ENCODE measurements at regions not wholly inside any gene's neighbourhood (a gene's known extent, or its start where the extent isn't known, plus 50 kb on each side); places are given as distances from the start of the nearest gene placed in this dataset.
"Not testable (repeated sequence)": the region's sequence is repeated elsewhere in the genome, so short reads cannot be mapped to it uniquely, and the experiment has no call there.

DNA sequence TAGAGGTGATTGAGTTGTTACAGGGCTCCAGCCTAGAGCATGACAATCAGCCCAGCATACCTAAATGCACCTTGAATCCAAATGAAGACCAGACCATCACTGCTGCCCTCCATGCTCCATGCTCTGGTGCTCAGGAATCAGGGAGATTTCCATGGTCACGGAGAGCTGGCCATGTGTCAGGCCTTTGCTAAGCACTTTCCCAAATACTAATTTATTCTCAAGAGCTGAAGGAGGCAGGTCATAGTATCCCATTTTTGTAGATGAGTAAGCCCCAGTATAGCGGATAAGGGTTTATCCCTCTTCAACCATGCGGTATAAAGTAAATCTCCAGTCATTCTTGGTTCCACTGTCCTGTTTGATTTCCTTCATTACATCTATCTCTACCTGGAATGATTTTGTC is 240.8 kb downstream of the TFAP2A start:
- Histone ChIP-seq H3K27ac (no peak overlapping the region), H3K4me1 (no peaks in the 10 kb centered on the region), H3K27me3 (no peaks in the 10 kb centered on the region), H3K4me3 (no peak overlapping the region), H3K9me3 (no peaks in the 10 kb centered on the region), H3K36me3 (no peaks in the 10 kb centered on the region)
- no peak for DNase-seq
- intact Hi-C loops (cut with DNase I): no loop called here
- TF ChIP-seq, protein P1, sequence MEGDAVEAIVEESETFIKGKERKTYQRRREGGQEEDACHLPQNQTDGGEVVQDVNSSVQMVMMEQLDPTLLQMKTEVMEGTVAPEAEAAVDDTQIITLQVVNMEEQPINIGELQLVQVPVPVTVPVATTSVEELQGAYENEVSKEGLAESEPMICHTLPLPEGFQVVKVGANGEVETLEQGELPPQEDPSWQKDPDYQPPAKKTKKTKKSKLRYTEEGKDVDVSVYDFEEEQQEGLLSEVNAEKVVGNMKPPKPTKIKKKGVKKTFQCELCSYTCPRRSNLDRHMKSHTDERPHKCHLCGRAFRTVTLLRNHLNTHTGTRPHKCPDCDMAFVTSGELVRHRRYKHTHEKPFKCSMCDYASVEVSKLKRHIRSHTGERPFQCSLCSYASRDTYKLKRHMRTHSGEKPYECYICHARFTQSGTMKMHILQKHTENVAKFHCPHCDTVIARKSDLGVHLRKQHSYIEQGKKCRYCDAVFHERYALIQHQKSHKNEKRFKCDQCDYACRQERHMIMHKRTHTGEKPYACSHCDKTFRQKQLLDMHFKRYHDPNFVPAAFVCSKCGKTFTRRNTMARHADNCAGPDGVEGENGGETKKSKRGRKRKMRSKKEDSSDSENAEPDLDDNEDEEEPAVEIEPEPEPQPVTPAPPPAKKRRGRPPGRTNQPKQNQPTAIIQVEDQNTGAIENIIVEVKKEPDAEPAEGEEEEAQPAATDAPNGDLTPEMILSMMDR (IDR thresholded peaks at IDR 0.05): no peak
- no peak for ATAC-seq

DNA sequence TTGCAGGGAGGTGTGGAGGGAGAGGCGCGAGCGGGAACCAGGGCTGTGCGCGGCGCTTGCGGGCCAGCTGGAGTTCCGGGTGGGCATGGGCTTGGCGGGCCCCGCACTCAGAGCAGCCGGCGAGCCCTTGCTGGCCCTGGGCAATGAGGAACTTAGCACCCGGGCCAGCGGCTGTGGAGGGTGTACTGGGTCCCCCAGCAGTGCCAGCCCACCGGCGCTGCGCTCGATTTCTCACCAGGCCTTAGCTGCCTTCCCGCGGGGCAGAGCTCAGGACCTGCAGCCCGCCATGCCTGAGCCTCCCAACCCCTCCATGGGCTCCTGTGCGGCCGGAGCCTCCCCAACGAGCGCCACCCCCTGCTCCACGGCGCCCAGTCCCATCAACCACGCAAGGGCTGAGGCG is 243.2 kb downstream of the TFAP2A start:
- H3K27me3 ChIP-seq; H3K4me3 ChIP-seq; H3K36me3 ChIP-seq; H3K9me3 ChIP-seq; H3K27ac ChIP-seq; ATAC-seq; intact Hi-C loops (cut with DNase I); DNase-seq; H3K4me1 ChIP-seq: not testable (repeated sequence)

DNA sequence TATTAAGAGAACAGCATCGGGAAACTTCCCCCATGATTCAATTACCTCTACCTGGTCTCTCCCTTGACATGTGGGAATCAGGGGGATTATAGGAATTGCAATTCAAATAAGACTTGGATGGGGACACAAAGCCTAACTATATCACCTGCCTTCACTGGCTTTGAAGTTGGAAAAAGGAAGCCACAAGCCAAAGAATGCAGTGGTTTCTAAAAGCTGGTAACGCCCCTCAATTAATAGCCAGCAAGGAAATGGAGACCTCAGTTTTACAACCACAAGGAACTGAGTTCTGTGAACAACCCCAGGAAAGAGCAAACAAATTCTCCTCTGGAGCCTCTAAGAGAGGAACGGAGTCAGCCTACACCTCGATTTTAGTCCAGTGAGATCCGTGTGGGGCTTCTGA is 244.1 kb downstream of the TFAP2A start:
- Histone ChIP-seq H3K4me3 (no peak overlapping the region), H3K27me3 (no peaks in the 10 kb centered on the region), H3K4me1 (no peaks in the 10 kb centered on the region), H3K9me3 (no peaks in the 10 kb centered on the region), H3K36me3 (no peaks in the 10 kb centered on the region), H3K27ac (no peak overlapping the region)
- DNase-seq: no peak
- TF ChIP-seq, protein P1 (IDR thresholded peaks at IDR 0.05): no peak
- ATAC-seq: no peak
- intact Hi-C loops (cut with DNase I): no loop called here

DNA sequence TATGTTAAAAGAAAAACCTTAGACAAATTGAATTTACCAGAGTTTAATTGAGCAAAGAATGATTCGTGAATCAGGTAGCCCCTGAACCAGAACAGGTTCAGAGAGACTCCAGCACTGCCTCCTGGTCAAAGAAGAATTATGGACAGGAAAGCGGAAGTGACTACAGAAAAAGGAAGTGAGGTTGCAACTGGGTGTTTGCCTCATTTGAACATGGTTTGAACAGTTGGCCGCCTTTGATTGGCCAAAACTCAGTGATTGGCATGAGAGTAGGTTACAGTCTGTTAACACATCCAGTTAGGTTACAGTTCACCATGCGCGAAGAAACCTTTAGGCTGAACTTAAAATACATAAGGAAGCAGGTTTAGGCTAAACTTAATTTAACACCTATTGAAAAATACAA is 248.8 kb downstream of the TFAP2A start:
- DNase-seq: no peak
- Histone ChIP-seq H3K27ac (no peak overlapping the region), H3K4me3 (no peak overlapping the region), H3K4me1 (no peaks in the 10 kb centered on the region), H3K36me3 (no peaks in the 10 kb centered on the region), H3K9me3 (no peaks in the 10 kb centered on the region), H3K27me3 (no peaks in the 10 kb centered on the region)
- no peak for ATAC-seq
- TF ChIP-seq, protein P1 (IDR thresholded peaks at IDR 0.05): no peak
- intact Hi-C loops (cut with DNase I): no loop called here

DNA sequence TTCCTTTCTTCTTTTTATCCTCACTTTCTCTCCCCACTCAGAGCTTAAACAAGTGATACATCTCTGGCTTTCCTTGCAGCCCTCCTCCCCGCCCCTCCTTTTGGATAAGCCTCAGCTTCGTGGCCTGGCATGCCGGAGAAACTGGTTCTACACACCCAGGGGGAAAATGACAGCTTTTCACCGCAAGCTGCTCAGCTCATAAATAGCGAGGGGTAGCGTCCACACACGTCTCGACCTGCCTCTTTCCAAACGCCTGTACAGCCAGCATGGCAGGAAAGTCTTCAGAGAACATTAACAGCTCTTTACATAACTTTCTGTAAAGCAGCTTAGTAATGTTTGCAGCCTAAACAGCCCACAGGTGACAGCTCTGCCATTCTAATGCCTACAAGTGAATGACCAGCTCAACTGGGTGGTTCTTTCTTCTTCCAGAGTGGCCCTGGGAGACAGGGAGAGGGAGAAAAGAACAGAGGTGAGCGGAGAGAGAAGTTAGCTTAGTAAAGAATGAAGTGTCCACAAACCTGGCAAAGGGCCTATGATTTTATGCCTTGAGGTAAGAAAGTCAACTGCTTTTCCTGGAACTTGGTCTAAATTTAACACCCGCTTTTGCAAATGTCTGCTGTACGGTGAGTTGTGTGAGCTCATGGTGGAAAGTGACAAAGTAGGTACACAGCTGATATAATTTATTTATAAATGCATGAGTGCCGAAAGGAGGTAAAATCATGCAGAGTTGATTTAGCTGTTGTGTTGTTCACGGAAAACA is 251.5 kb downstream of the TFAP2A start:
- Histone ChIP-seq H3K27me3 (no peaks in the 10 kb centered on the region), H3K36me3 (no peaks in the 10 kb centered on the region), H3K4me1 (no peaks in the 10 kb centered on the region), H3K9me3 (no peaks in the 10 kb centered on the region), H3K4me3 (no peak overlapping the region), H3K27ac (no peak overlapping the region)
- no peak for DNase-seq
- TF ChIP-seq, protein P1 (IDR thresholded peaks at IDR 0.05): no peak
- ATAC-seq: no peak
- intact Hi-C loops (cut with DNase I): no loop called here

DNA sequence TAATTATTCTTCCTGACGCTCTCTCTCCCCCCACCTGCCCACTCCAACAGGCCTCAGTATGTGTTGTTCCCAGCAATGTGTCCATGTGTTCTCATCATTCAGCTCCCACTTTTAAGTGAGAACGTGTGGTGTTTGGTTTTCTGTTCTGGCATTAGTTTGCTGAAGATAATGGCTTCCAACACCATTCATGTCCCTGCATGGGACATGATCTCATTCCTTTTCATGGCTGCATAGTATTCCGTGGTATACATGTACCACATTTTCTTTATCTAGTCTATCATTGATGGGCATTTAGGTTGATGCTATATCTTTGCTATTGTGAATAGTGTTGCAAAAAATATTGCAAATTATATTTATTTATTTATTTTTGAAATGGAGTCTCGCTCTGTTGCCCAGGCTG is 258.0 kb downstream of the TFAP2A start:
- no peaks in the 10 kb centered on the region for H3K4me1 ChIP-seq
- no peak overlapping the region for H3K4me3 ChIP-seq
- H3K9me3 ChIP-seq: no peaks in the 10 kb centered on the region
- no peak for ATAC-seq
- intact Hi-C loops (cut with DNase I): no loop called here
- H3K27ac ChIP-seq: no peak overlapping the region
- no peak for DNase-seq
- no peaks in the 10 kb centered on the region for H3K36me3 ChIP-seq
- TF ChIP-seq, protein P1 (IDR thresholded peaks at IDR 0.05): no peak
- peaks cover 4% of the 10 kb centered on the region for H3K27me3 ChIP-seq

Data from upper lobe of right lung (tissue), 1 donor.